Heart right ventricle (tissue), 16 donors: ENCODE measurements at regions not wholly inside any gene's neighbourhood (a gene's known extent, or its start where the extent isn't known, plus 50 kb on each side); places are given as distances from the start of the nearest gene placed in this dataset.

ENCODE experiments used
- ATAC-seq, 8 donors: fragments of 200-7000 bp; cut with Tn5 transposase; one replicate each; pipeline ENCODE4 v1.9.1; 2020; ENCODE audit warnings: mild to moderate bottlenecking in 8 of 8, moderate library complexity in 8 of 8, moderate number of reproducible peaks in 1 of 8
- DNase-seq, 2 donors: peaks; one replicate each; pipeline ENCODE4 v3.0.0-alpha.2; 2020
- H3K27ac ChIP-seq, 10 donors: fragments of 200-600 bp; sonication (generic) in 2 of 10; one replicate each; pipeline versions ENCODE4 v1.5.0 to v1.8.0; 2020 to 2022; ENCODE audit warnings: mild to moderate bottlenecking in 3 of 10
- H3K27me3 ChIP-seq, 7 donors: fragments of 200-600 bp; one replicate each; pipeline ENCODE4 v1.8.0; 2021 to 2022; ENCODE audit warnings: mild to moderate bottlenecking in 2 of 7
- H3K36me3 ChIP-seq, 9 donors: fragments of 200-600 bp; sonication (generic) in 1 of 9; one replicate each; pipeline versions ENCODE4 v1.5.0 to v1.8.0; 2020 to 2022; ENCODE audit warnings: mild to moderate bottlenecking in 2 of 9
- H3K4me1 ChIP-seq, 9 donors: fragments of 200-600 bp; sonication (generic) in 1 of 9; one replicate each; pipeline versions ENCODE4 v1.5.0 to v1.8.0; 2020 to 2022; ENCODE audit warnings: mild to moderate bottlenecking in 4 of 9
- H3K4me3 ChIP-seq, 10 donors: fragments of 200-600 bp; sonication (generic) in 2 of 10; one replicate each; pipeline versions ENCODE4 v1.5.0 to v1.8.0; 2020 to 2022; ENCODE audit warnings: mild to moderate bottlenecking in 7 of 10, moderate library complexity in 2 of 10
- H3K9me3 ChIP-seq, 11 donors: fragments of 200-600 bp in 10 of 11; sonication (generic) in 2 of 11; one replicate each; pipeline versions ENCODE4 v1.5.0 to v1.8.0; 2013 to 2022; ENCODE audit warnings: mild to moderate bottlenecking in 2 of 11, control low read depth in 1 of 11, moderate library complexity in 1 of 11
- CTCF ChIP-seq, 9 donors: fragments of 200-600 bp; sonication (generic) in 2 of 9; IDR thresholded peaks; one replicate each; pipeline versions ENCODE4 v1.5.0 to v1.8.0; 2021 to 2022; ENCODE audit warnings: antibody characterized with exemption in 9 of 9, mild to moderate bottlenecking in 5 of 9, moderate library complexity in 1 of 9
- WGBS, 2 donors: extraction: QIAGEN DNeasy Blood & Tissue Kit; methylation state at CpG; one replicate each; pipeline ENCODE4 v1.1.7; 2013; ENCODE audit warnings: inconsistent platforms in 1 of 2; 5-methylcytosine and 5-hydroxymethylcytosine counted together
- intact Hi-C, 10 donors: fragments of 100-400 bp; cut with DNase I; formaldehyde crosslinking; loops; one replicate each; pipeline versions ENCODE4 v1.11.1 to v1.14.2; 2022
- donor health status: Arrhythmogenic right ventricular cardiomyopathy.
- donor health status: ischemic (EF 13 %, LVEDD 7.1; RV severe dilation, severe dysfunction).
- donor health status: healthy with polysubstance abuse.
- donor health status: DM: no; HTN: yes; CAD: no.
- donor health status: DM: no; HTN: no; CAD: no.
- donor health status: ischemic (EF 25% LVEDD 6.9; RV normal size, moderate dysfunction).
- donor health status: ischemic (EF 25% LVEDD 5.7; RV mildly dilated, moderate dysfunction).
- donor health status: healthy.
- donor health status: DM: yes; HTN: yes; CAD: no.
- donor health status: Ischemic cardiomyopathy.
- donor health status: ischemic (EF 35%, LVEDD 5.7; RV mildly dilated, moderate dysfunction).
- donor health status: nonischemic (EF 11% LVEDD 7.7; RV severe dilation, severe dysfunction).
- donor health status: DM: yes; HTN: yes; CAD: no.
- donor health status: PGD.
- donor health status: ischemic (EF 29% LVEDD 5.4; RV normal size, mild dysfunction).
- donor health status: nonischemic (EF 23%, LVEDD 6.1; RV moderate dilation, normal function).

GRCh38 chr7:130883928-130884327 lies 149.9 kb upstream of the KLF14 start:
- Histone ChIP-seq H3K27ac (peak overlapping the region in 2 of 10 donors; percentile 7 to 29), H3K27me3 (no peaks in the 10 kb centered on the region), H3K4me1 (peaks cover 13 to 71% (median 45%) of the 10 kb centered on the region in 9 donors), H3K36me3 (peaks cover 0 to 98% (median 26%) of the 10 kb centered on the region in 9 donors), H3K4me3 (no peak overlapping the region), H3K9me3 (no peaks in the 10 kb centered on the region)
- DNase-seq (no peak), ATAC-seq (no peak)
- intact Hi-C loops, result no loop called here
- TF ChIP-seq CTCF (IDR thresholded peaks at IDR 0.05), result no peak
- WGBS, 2 donors, result 95 to 96% methylated on average over 6 of the region's 6 CpGs

GRCh38 chr7:130884437-130885417 lies 150.7 kb upstream of the KLF14 start:
- Histone ChIP-seq H3K27ac (peak overlapping the region in 2 of 10 donors; percentile 17 to 39), H3K27me3 (no peaks in the 10 kb centered on the region), H3K4me1 (peaks cover 13 to 67% (median 44%) of the 10 kb centered on the region in 9 donors), H3K4me3 (no peak overlapping the region), H3K36me3 (peaks cover 0 to 98% (median 26%) of the 10 kb centered on the region in 9 donors), H3K9me3 (no peaks in the 10 kb centered on the region)
- DNase-seq, result no peak
- 75 to 82% methylated on average over 21 of the region's 21 CpGs for WGBS, 2 donors
- TF ChIP-seq CTCF (IDR thresholded peaks at IDR 0.05), result no peak
- ATAC-seq, result no peak
- intact Hi-C loops, result no loop called here

GRCh38 chr7:130886438-130887135 lies 152.6 kb upstream of the KLF14 start:
- Histone ChIP-seq H3K27ac (peak overlapping the region in 4 of 10 donors; percentile 37 to 59 (median 40)), H3K4me1 (peaks cover 13 to 73% (median 46%) of the 10 kb centered on the region in 9 donors), H3K36me3 (peaks cover 0 to 92% (median 26%) of the 10 kb centered on the region in 9 donors), H3K9me3 (no peaks in the 10 kb centered on the region), H3K27me3 (no peaks in the 10 kb centered on the region), H3K4me3 (no peak overlapping the region)
- ATAC-seq (peak in 3 of 8 donors; percentile 30 to 39 (median 36)), DNase-seq (no peak)
- intact Hi-C loops, result no loop called here
- WGBS, 2 donors, result 76 to 83% methylated on average over 10 of the region's 10 CpGs
- no peak for TF ChIP-seq CTCF (IDR thresholded peaks at IDR 0.05)
